ENCODE measurements at regions not wholly inside any gene's neighbourhood (a gene's known extent, or its start where the extent isn't known, plus 50 kb on each side); places are given as distances from the start of the nearest gene placed in this dataset.

GRCh38 chr6:51019806-51020205 is 201.1 kb downstream of the TFAP2B start:
- ATAC-seq (replicated peaks in 1 of 4) (no peak), DNase-seq (no peak)
- Mint-ChIP-seq H3K4me1 (no peaks in the 10 kb centered on the region), H3K27me3 (no peaks in the 10 kb centered on the region), H3K36me3 (no peaks in the 10 kb centered on the region), H3K9me3 (no peaks in the 10 kb centered on the region), H3K4me3 (no peak overlapping the region), H3K27ac (no peak overlapping the region)
- Histone ChIP-seq H3K36me3 (ENCODE audit: control insufficient read depth in 2 of 2, extremely low read depth in 1 of 2, insufficient read depth in 1 of 2, low read length in 1 of 2) (no peaks in the 10 kb centered on the region), H3K9me3 (no peaks in the 10 kb centered on the region), H3K4me3 (ENCODE audit: control insufficient read depth in 1 of 2, extremely low read depth in 1 of 2, low read length in 1 of 2) (no peak overlapping the region), H3K27me3 (replicated peaks in 1 of 2; ENCODE audit: control insufficient read depth in 2 of 2, extremely low read depth in 1 of 2, insufficient read depth in 2 of 2, low read length in 1 of 2) (no peaks in the 10 kb centered on the region), H3K27ac (ENCODE audit: low read length) (no peak overlapping the region), H3K4me1 (ENCODE audit: control insufficient read depth in 1 of 2, extremely low read depth in 1 of 2, insufficient read depth in 2 of 2, low read length in 2 of 2) (no peaks in the 10 kb centered on the region)
- ChIA-PET CTCF (no interaction called here), POLR2A (no interaction called here)
- 68% methylated on average over 5 of the region's 5 CpGs for WGBS (ENCODE audit: insufficient coverage)

DNA sequence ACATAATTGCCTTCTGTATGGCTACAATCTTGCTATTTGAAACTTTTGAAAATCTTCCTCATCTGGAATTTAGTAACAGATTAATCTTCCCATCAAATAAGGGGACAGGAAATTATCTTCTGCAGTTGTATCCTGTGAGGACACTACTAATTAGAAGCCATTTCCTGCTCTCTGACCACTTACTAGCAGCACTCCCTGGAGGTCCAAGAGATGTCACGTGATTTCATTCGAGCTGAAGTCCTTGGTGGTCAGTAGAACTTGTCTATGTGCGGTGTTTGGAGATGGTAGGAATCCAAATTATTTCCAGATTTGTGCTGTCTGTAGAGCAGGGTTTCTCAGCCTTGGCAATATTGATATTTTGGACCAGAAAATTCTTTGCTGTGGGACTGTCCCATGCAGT is 202.5 kb downstream of the TFAP2B start:
- Mint-ChIP-seq H3K9me3 (peaks cover 0 to 3% (median 0%) of the 10 kb centered on the region in 3 donors), H3K4me3 (no peak overlapping the region), H3K4me1 (no peaks in the 10 kb centered on the region), H3K27me3 (no peaks in the 10 kb centered on the region), H3K36me3 (no peaks in the 10 kb centered on the region), H3K27ac (no peak overlapping the region)
- H3K27ac ChIP-seq (ENCODE audit: low read length), result no peak overlapping the region
- CTCF ChIA-PET, result no interaction called here
- POLR2A ChIA-PET, result no interaction called here
- no peaks in the 10 kb centered on the region for H3K36me3 ChIP-seq (ENCODE audit: control insufficient read depth in 2 of 2, extremely low read depth in 1 of 2, insufficient read depth in 1 of 2, low read length in 1 of 2)
- no peak overlapping the region for H3K4me3 ChIP-seq (ENCODE audit: control insufficient read depth in 1 of 2, extremely low read depth in 1 of 2, low read length in 1 of 2)
- no peaks in the 10 kb centered on the region for H3K4me1 ChIP-seq (ENCODE audit: control insufficient read depth in 1 of 2, extremely low read depth in 1 of 2, insufficient read depth in 2 of 2, low read length in 2 of 2)
- H3K9me3 ChIP-seq, result no peaks in the 10 kb centered on the region
- WGBS (ENCODE audit: insufficient coverage), result 80% methylated on average over 1 of the region's 3 CpGs
- ATAC-seq (replicated peaks in 1 of 4), result no peak
- no peak for DNase-seq
- no peaks in the 10 kb centered on the region for H3K27me3 ChIP-seq (replicated peaks in 1 of 2; ENCODE audit: control insufficient read depth in 2 of 2, extremely low read depth in 1 of 2, insufficient read depth in 2 of 2, low read length in 1 of 2)

- ChIA-PET POLR2A (no interaction called here), CTCF (no interaction called here)
- no peaks in the 10 kb centered on the region for H3K27me3 Mint-ChIP-seq
- H3K9me3 ChIP-seq, result no peaks in the 10 kb centered on the region
- no peaks in the 10 kb centered on the region for H3K4me1 ChIP-seq (ENCODE audit: control insufficient read depth in 1 of 2, extremely low read depth in 1 of 2, insufficient read depth in 2 of 2, low read length in 2 of 2)
- no peak for ATAC-seq (replicated peaks in 1 of 4)
- H3K27me3 ChIP-seq (replicated peaks in 1 of 2; ENCODE audit: control insufficient read depth in 2 of 2, extremely low read depth in 1 of 2, insufficient read depth in 2 of 2, low read length in 1 of 2), result no peaks in the 10 kb centered on the region
- H3K9me3 Mint-ChIP-seq, result peaks cover 0 to 8% (median 5%) of the 10 kb centered on the region in 3 donors
- H3K36me3 Mint-ChIP-seq, result no peaks in the 10 kb centered on the region
- no peak overlapping the region for H3K4me3 Mint-ChIP-seq
- no peak for DNase-seq
- no peak overlapping the region for H3K27ac Mint-ChIP-seq
- H3K4me1 Mint-ChIP-seq, result no peaks in the 10 kb centered on the region
- no CpG with 5 or more reads among the region's 3 CpGs for WGBS (ENCODE audit: insufficient coverage)
- no peak overlapping the region for H3K4me3 ChIP-seq (ENCODE audit: control insufficient read depth in 1 of 2, extremely low read depth in 1 of 2, low read length in 1 of 2)
- no peak overlapping the region for H3K27ac ChIP-seq (ENCODE audit: low read length)
- H3K36me3 ChIP-seq (ENCODE audit: control insufficient read depth in 2 of 2, extremely low read depth in 1 of 2, insufficient read depth in 1 of 2, low read length in 1 of 2), result no peaks in the 10 kb centered on the region
Observed at GRCh38 chr6:51024126-51024525, 205.5 kb downstream of the TFAP2B start.

DNA sequence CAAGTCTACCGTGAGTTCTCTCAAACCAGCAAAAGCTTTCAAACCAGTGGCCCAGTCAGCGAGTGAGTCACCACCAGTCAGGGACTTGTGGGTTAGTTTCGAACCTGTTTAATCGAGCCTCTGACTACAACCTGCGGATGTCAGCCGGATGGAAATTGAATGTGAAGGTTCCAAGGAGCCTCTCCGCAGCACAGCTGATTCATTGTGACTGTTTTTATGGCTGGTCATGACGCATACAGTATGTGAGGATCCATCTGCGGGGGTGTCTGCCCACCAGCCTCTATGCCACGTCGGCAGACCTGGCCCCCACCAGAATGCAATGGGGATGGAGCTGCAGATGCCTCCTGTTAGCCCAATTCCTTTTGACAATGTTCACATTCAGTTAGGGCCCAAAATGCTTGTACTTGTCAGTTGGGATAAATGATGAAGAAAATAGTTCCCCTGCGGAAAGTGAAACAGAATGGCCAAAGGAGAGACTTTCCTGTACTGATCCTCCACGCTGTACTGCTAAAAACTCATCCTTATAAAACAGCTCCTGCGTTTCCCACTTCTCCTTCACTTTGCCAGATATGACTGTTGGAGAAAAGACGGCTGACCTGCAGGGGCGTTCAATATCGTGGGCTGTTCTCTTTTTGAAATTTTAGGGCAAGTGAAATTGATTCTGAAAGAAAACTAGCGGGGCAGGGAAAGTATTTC is 206.6 kb downstream of the TFAP2B start:
- POLR2A ChIA-PET, result no interaction called here
- H3K36me3 ChIP-seq (ENCODE audit: control insufficient read depth in 2 of 2, extremely low read depth in 1 of 2, insufficient read depth in 1 of 2, low read length in 1 of 2), result no peaks in the 10 kb centered on the region
- H3K4me3 ChIP-seq (ENCODE audit: control insufficient read depth in 1 of 2, extremely low read depth in 1 of 2, low read length in 1 of 2), result no peak overlapping the region

DNA sequence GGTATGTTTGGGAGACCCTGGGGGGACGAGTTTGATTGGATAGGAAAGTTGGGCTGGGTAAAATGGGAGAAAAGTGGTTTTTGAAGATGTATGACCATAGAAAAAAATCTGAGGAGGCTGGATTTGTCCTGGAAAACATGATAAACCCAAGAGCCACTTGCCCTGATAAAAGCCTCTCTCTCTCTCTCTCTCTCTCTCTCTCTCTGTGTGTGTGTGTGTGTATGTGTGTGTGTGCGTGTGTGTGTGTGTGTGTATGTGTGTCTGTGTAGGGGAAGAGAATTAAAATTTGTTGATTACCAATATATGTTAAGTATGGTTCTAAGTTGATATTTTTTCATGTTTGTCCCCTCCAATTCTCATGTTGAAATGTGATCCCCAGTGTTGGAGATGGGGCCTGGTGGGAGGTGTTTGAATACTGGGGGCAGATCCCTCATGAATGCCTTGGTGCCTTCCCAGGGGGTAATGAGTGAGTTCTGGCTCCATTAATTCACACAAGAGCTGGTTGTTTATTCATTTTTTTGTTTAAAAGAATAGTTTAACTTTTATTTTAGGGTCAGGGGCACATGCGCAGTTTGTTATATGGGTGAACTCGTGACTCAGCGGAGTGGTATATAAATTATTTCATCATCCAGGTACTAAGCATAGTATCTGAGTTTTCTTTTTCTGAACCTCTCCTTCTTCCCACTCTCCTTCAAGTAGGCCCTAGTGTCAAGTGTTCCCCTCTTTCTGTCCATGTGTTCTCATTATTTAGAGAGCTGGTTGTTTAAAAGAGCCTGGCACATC is 208.8 kb downstream of the TFAP2B start:
- POLR2A ChIA-PET, result no interaction called here
- Histone ChIP-seq H3K27ac (ENCODE audit: low read length) (no peak overlapping the region), H3K4me1 (ENCODE audit: control insufficient read depth in 1 of 2, extremely low read depth in 1 of 2, insufficient read depth in 2 of 2, low read length in 2 of 2) (no peaks in the 10 kb centered on the region), H3K4me3 (ENCODE audit: control insufficient read depth in 1 of 2, extremely low read depth in 1 of 2, low read length in 1 of 2) (no peak overlapping the region), H3K27me3 (replicated peaks in 1 of 2; ENCODE audit: control insufficient read depth in 2 of 2, extremely low read depth in 1 of 2, insufficient read depth in 2 of 2, low read length in 1 of 2) (no peaks in the 10 kb centered on the region), H3K9me3 (no peaks in the 10 kb centered on the region), H3K36me3 (ENCODE audit: control insufficient read depth in 2 of 2, extremely low read depth in 1 of 2, insufficient read depth in 1 of 2, low read length in 1 of 2) (no peaks in the 10 kb centered on the region)
- no peaks in the 10 kb centered on the region for H3K27me3 Mint-ChIP-seq
- WGBS (ENCODE audit: insufficient coverage), result no CpG with 5 or more reads among the region's 5 CpGs
- CTCF ChIA-PET, result interaction anchor here in 1 of 2 donors (0.6 kb wide), 1 partner anchor 14 kb away, joined by 3 read pairs; no protein-coding TSS in a partner anchor
- H3K27ac Mint-ChIP-seq, result no peak overlapping the region
- no peak overlapping the region for H3K4me3 Mint-ChIP-seq
- no peaks in the 10 kb centered on the region for H3K36me3 Mint-ChIP-seq
- no peak for DNase-seq
- H3K9me3 Mint-ChIP-seq, result peaks cover 0 to 8% (median 5%) of the 10 kb centered on the region in 3 donors
- no peaks in the 10 kb centered on the region for H3K4me1 Mint-ChIP-seq
- ATAC-seq (replicated peaks in 1 of 4), result no peak

More for the DNA sequence above, 206.6 kb downstream of the TFAP2B start:
- no peaks in the 10 kb centered on the region for H3K4me1 ChIP-seq (ENCODE audit: control insufficient read depth in 1 of 2, extremely low read depth in 1 of 2, insufficient read depth in 2 of 2, low read length in 2 of 2)
- no peaks in the 10 kb centered on the region for H3K27me3 ChIP-seq (replicated peaks in 1 of 2; ENCODE audit: control insufficient read depth in 2 of 2, extremely low read depth in 1 of 2, insufficient read depth in 2 of 2, low read length in 1 of 2)
- 83% methylated on average over 11 of the region's 18 CpGs for WGBS (ENCODE audit: insufficient coverage)
- DNase-seq, result no peak
- peaks cover 0 to 8% (median 5%) of the 10 kb centered on the region in 3 donors for H3K9me3 Mint-ChIP-seq
- CTCF ChIA-PET, result no interaction called here
- H3K27me3 Mint-ChIP-seq, result no peaks in the 10 kb centered on the region
- no peak for ATAC-seq (replicated peaks in 1 of 4)
- H3K27ac ChIP-seq (ENCODE audit: low read length), result no peak overlapping the region
- no peaks in the 10 kb centered on the region for H3K9me3 ChIP-seq
- H3K4me1 Mint-ChIP-seq, result no peaks in the 10 kb centered on the region
- H3K36me3 Mint-ChIP-seq, result no peaks in the 10 kb centered on the region
- no peak overlapping the region for H3K27ac Mint-ChIP-seq
- H3K4me3 Mint-ChIP-seq, result no peak overlapping the region

- Mint-ChIP-seq H3K27me3 (no peaks in the 10 kb centered on the region), H3K4me3 (no peak overlapping the region), H3K9me3 (peaks cover 0 to 8% (median 5%) of the 10 kb centered on the region in 3 donors), H3K36me3 (no peaks in the 10 kb centered on the region), H3K27ac (no peak overlapping the region), H3K4me1 (no peaks in the 10 kb centered on the region)
- ATAC-seq (replicated peaks in 1 of 4), result no peak
- Histone ChIP-seq H3K27me3 (replicated peaks in 1 of 2; ENCODE audit: control insufficient read depth in 2 of 2, extremely low read depth in 1 of 2, insufficient read depth in 2 of 2, low read length in 1 of 2) (no peaks in the 10 kb centered on the region), H3K36me3 (ENCODE audit: control insufficient read depth in 2 of 2, extremely low read depth in 1 of 2, insufficient read depth in 1 of 2, low read length in 1 of 2) (no peaks in the 10 kb centered on the region), H3K4me3 (ENCODE audit: control insufficient read depth in 1 of 2, extremely low read depth in 1 of 2, low read length in 1 of 2) (no peak overlapping the region), H3K4me1 (ENCODE audit: control insufficient read depth in 1 of 2, extremely low read depth in 1 of 2, insufficient read depth in 2 of 2, low read length in 2 of 2) (no peaks in the 10 kb centered on the region), H3K27ac (ENCODE audit: low read length) (no peak overlapping the region), H3K9me3 (no peaks in the 10 kb centered on the region)
- POLR2A ChIA-PET, result no interaction called here
- WGBS (ENCODE audit: insufficient coverage), result no CpG with 5 or more reads among the region's 1 CpG
- CTCF ChIA-PET, result no interaction called here
- no peak for DNase-seq
Observed at GRCh38 chr6:51028276-51028675, 209.6 kb downstream of the TFAP2B start.

Measured in T-cell (primary cell).